Right atrium auricular region (tissue), 2 donors: ENCODE measurements at regions not wholly inside any gene's neighbourhood (a gene's known extent, or its start where the extent isn't known, plus 50 kb on each side); places are given as distances from the start of the nearest gene placed in this dataset.

Source experiments
- DNase-seq: peaks from one replicate; pipeline ENCODE4 v3.0.0-alpha.2; 2019; ENCODE audit warnings: low spot score
- H3K27ac ChIP-seq, 2 donors: fragments of 200-600 bp; sonication (generic); 1 replicate in 1 of 2; 2 replicates in 1 of 2; pipeline ENCODE4 v1.5.1; 2016 to 2019
- H3K27me3 ChIP-seq, 2 donors: fragments of 200-600 bp; sonication (generic); one replicate each; pipeline versions ENCODE4 v1.5.1 to v1.6.0; 2017 to 2019
- H3K36me3 ChIP-seq: fragments of 200-600 bp; sonication (generic); one replicate; pipeline ENCODE4 v1.5.1; 2016
- H3K4me1 ChIP-seq, 2 donors: fragments of 200-600 bp; sonication (generic); one replicate each; pipeline versions ENCODE4 v1.5.1 to v1.6.0; 2017 to 2019
- H3K4me3 ChIP-seq, 2 donors: fragments of 200-600 bp; sonication (generic); 1 replicate in 1 of 2; 2 replicates in 1 of 2; pipeline ENCODE4 v1.5.1; 2017 to 2019; ENCODE audit warnings: mild to moderate bottlenecking in 1 of 2, moderate library complexity in 1 of 2
- H3K9me3 ChIP-seq, 2 donors: fragments of 200-600 bp; sonication (generic); one replicate each; pipeline ENCODE4 v1.5.1; 2019
- TF ChIP-seq, protein P1 (sequence below), 2 donors: fragments of 200-600 bp; sonication (generic); IDR thresholded peaks; one replicate each; pipeline ENCODE4 v1.5.1; 2019; ENCODE audit warnings: antibody characterized with exemption in 2 of 2

DNA sequence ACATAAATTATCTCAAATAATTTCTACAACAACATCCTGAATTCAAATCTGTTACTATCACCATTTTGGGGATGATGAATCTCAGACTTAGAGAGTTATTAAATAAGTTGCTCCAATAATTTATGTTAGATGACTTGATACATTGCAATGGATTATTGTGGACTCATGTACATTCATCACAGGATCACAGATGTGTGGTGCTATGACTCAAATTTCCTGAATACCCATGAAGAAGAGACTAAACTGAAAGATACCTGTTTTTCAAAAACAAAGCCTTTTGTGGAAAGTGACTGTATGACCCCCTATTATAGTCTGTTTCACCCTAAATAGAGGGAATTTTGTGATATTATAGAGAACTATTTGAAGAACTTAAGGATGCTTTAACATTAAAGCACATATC is 315.0 kb downstream of the PLA2G4A start:
- H3K36me3 ChIP-seq, result no peaks in the 10 kb centered on the region
- TF ChIP-seq, protein P1, sequence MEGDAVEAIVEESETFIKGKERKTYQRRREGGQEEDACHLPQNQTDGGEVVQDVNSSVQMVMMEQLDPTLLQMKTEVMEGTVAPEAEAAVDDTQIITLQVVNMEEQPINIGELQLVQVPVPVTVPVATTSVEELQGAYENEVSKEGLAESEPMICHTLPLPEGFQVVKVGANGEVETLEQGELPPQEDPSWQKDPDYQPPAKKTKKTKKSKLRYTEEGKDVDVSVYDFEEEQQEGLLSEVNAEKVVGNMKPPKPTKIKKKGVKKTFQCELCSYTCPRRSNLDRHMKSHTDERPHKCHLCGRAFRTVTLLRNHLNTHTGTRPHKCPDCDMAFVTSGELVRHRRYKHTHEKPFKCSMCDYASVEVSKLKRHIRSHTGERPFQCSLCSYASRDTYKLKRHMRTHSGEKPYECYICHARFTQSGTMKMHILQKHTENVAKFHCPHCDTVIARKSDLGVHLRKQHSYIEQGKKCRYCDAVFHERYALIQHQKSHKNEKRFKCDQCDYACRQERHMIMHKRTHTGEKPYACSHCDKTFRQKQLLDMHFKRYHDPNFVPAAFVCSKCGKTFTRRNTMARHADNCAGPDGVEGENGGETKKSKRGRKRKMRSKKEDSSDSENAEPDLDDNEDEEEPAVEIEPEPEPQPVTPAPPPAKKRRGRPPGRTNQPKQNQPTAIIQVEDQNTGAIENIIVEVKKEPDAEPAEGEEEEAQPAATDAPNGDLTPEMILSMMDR (IDR thresholded peaks at IDR 0.05), result no peak
- H3K9me3 ChIP-seq, result no peaks in the 10 kb centered on the region
- H3K4me3 ChIP-seq, result no peak overlapping the region
- H3K4me1 ChIP-seq, result no peaks in the 10 kb centered on the region
- no peak for DNase-seq
- H3K27ac ChIP-seq, result no peak overlapping the region
- no peaks in the 10 kb centered on the region for H3K27me3 ChIP-seq

DNA sequence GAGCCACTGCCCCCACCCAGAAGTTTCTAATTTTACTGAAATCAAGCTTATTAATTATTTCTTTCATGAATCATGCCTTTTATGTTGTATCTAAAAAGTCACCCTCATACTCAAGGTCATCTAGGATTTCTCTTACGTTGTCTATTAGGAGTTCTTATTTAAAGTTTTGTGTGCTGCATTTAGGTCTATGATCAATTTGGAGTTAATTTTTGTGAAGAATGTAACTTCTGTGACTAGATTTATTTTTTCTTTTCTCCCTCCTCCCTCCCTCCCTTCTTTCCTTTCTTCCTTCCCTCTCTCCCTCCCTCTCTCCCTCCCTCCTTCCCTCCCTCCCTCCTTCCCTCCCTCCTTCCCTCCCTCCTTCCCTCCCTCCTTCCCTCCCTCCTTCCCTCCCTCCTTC is 317.6 kb downstream of the PLA2G4A start:
- no peak overlapping the region for H3K27ac ChIP-seq
- no peak overlapping the region for H3K4me3 ChIP-seq
- TF ChIP-seq, protein P1 (IDR thresholded peaks at IDR 0.05), result no peak
- no peaks in the 10 kb centered on the region for H3K4me1 ChIP-seq
- no peak for DNase-seq
- peaks cover 0 to 6% of the 10 kb centered on the region in 2 donors for H3K9me3 ChIP-seq
- no peaks in the 10 kb centered on the region for H3K27me3 ChIP-seq
- H3K36me3 ChIP-seq, result no peaks in the 10 kb centered on the region

DNA sequence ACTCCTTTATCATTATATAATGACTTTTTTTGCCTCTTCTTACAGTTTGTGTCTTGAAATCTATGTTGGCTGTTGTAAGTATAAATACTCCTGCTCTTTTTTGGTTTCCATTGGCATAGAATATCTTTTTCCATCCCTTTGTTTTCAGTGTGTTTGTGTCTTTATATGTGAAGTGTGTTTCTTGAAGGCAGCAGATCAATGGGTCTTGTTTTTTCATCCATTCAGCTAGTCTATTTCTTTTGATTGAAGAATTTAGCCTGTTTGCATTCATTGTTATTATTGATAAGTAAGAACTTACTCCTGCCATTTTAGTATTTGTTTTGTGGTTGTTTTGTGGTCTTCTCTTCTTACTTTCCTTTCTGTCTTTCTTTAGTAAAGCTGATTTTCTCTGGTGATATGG is 322.8 kb downstream of the PLA2G4A start:
- TF ChIP-seq, protein P1 (IDR thresholded peaks at IDR 0.05), result no peak
- Histone ChIP-seq H3K9me3 (peaks cover 0 to 34% of the 10 kb centered on the region in 2 donors), H3K27me3 (no peaks in the 10 kb centered on the region), H3K36me3 (no peaks in the 10 kb centered on the region), H3K4me1 (no peaks in the 10 kb centered on the region), H3K4me3 (no peak overlapping the region), H3K27ac (no peak overlapping the region)
- no peak for DNase-seq

- DNase-seq, result no peak
- no peaks in the 10 kb centered on the region for H3K36me3 ChIP-seq
- no peak overlapping the region for H3K4me3 ChIP-seq
- no peaks in the 10 kb centered on the region for H3K27me3 ChIP-seq
- TF ChIP-seq, protein P1 (IDR thresholded peaks at IDR 0.05), result no peak
- no peak overlapping the region for H3K27ac ChIP-seq
- peaks cover 0 to 34% of the 10 kb centered on the region in 2 donors for H3K9me3 ChIP-seq
- no peaks in the 10 kb centered on the region for H3K4me1 ChIP-seq
Measured at GRCh38 chr1:187153047-187153446, 324.3 kb downstream of the PLA2G4A start.

DNA sequence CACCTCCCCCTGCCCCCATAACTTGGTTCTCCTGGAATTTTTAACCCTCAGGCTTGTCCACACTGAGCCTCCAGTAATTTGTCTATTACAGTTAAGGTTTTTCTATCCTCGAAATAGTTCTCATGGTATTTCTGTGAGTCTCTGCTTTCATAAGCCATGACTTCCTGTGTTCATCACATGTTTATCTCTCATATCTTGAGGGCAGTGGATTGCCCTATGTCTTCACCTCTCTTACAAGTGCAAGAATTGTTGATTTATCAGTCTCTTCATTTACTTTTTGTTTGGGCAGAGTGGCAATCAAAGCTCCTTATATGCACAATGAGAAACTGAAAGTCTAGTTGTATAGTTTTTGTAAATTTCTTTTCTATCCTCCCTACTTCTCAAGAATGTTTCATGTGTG is 328.4 kb downstream of the PLA2G4A start:
- H3K9me3 ChIP-seq, result peaks cover 0 to 21% of the 10 kb centered on the region in 2 donors
- no peak for DNase-seq
- H3K36me3 ChIP-seq, result no peaks in the 10 kb centered on the region
- no peaks in the 10 kb centered on the region for H3K27me3 ChIP-seq
- H3K4me1 ChIP-seq, result no peaks in the 10 kb centered on the region
- no peak overlapping the region for H3K4me3 ChIP-seq
- TF ChIP-seq, protein P1 (IDR thresholded peaks at IDR 0.05), result no peak
- no peak overlapping the region for H3K27ac ChIP-seq

DNA sequence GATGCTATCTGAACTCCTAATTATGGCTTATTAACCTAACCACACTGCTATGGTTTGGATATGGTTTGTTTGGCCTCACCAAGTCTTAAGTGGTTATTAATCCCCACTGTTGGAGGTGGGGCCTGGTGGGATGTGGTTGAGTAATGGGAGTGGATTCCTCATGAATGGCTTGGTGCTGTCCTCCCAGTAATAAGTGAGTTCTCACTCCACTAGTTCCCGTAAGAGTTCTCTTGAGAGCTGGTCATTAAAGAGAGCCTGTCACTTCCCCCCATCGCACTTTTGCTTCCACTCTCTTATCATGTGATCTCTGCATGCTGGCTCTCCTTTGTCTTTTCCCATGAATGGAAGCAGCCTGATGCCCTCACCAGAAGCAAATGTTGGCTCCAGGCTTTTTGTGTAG is 328.8 kb downstream of the PLA2G4A start:
- H3K27ac ChIP-seq, result no peak overlapping the region
- no peak overlapping the region for H3K4me3 ChIP-seq
- peaks cover 0 to 16% of the 10 kb centered on the region in 2 donors for H3K9me3 ChIP-seq
- no peak for DNase-seq
- no peaks in the 10 kb centered on the region for H3K4me1 ChIP-seq
- H3K27me3 ChIP-seq, result no peaks in the 10 kb centered on the region
- TF ChIP-seq, protein P1 (IDR thresholded peaks at IDR 0.05), result no peak
- no peaks in the 10 kb centered on the region for H3K36me3 ChIP-seq
